Lower leg skin (tissue), 4 donors: ENCODE measurements at regions not wholly inside any gene's neighbourhood (a gene's known extent, or its start where the extent isn't known, plus 50 kb on each side); places are given as distances from the start of the nearest gene placed in this dataset.

Experiments used
- DNase-seq, 2 donors: peaks; one replicate each; pipeline ENCODE4 v3.0.0-alpha.2; 2019; ENCODE audit warnings: low spot score in 2 of 2
- H3K4me3 ChIP-seq: fragments of 200-600 bp; sonication (generic); 2 replicates; pipeline ENCODE4 v1.5.1; 2017; ENCODE audit warnings: mild to moderate bottlenecking, low read depth; ENCODE audit not compliant: poor library complexity, severe bottlenecking
- CTCF ChIP-seq, 3 donors: fragments of 450-650 bp; IDR thresholded peaks; one replicate each; pipeline ENCODE4 v1.5.1; 2016; ENCODE audit warnings: antibody characterized with exemption in 3 of 3, mild to moderate bottlenecking in 3 of 3, moderate library complexity in 2 of 3
- POLR2A ChIP-seq, 2 donors: fragments of 450-650 bp; IDR thresholded peaks; one replicate each; pipeline ENCODE4 v1.6.1; 2016 to 2017; ENCODE audit warnings: antibody characterized with exemption in 2 of 2, mild to moderate bottlenecking in 1 of 2, moderate library complexity in 1 of 2
- WGBS, 2 donors: methylation state at CpG; one replicate each; pipeline ENCODE4 v1.1.5; 2018; 5-methylcytosine and 5-hydroxymethylcytosine counted together
- intact Hi-C: fragments of 100-400 bp; cut with DNase I; formaldehyde crosslinking; loops from one replicate; pipeline ENCODE4 v1.15.0; 2023; ENCODE audit warnings: low total_unique reads

GRCh38 chr12:126537961-126538530 lies 1472.8 kb downstream of the AACS start:
- WGBS, 2 donors, result 62 to 73% methylated on average over 3 of the region's 3 CpGs
- intact Hi-C loops, result no loop called here
- no peak overlapping the region for H3K4me3 ChIP-seq
- TF ChIP-seq CTCF (IDR thresholded peaks at IDR 0.05), result no peak
- no peak for TF ChIP-seq POLR2A (IDR thresholded peaks at IDR 0.05)
- DNase-seq, result no peak

GRCh38 chr12:126538888-126539287 lies 1473.7 kb downstream of the AACS start:
- TF ChIP-seq POLR2A (IDR thresholded peaks at IDR 0.05), result no peak
- no peak for TF ChIP-seq CTCF (IDR thresholded peaks at IDR 0.05)
- H3K4me3 ChIP-seq, result no peak overlapping the region
- WGBS, 2 donors, result 70 to 81% methylated on average over 2 of the region's 2 CpGs
- DNase-seq, result no peak
- intact Hi-C loops, result no loop called here

- intact Hi-C loops, result no loop called here
- WGBS, 2 donors, result 60 to 62% methylated on average over 4 of the region's 4 CpGs
- TF ChIP-seq CTCF (IDR thresholded peaks at IDR 0.05), result no peak
- TF ChIP-seq POLR2A (IDR thresholded peaks at IDR 0.05), result no peak
- no peak for DNase-seq
- no peak overlapping the region for H3K4me3 ChIP-seq
These were observed 1480.2 kb downstream of the AACS start for GRCh38 chr12:126545411-126545810.

- intact Hi-C loops, result no loop called here
- TF ChIP-seq POLR2A (IDR thresholded peaks at IDR 0.05) (no peak), CTCF (IDR thresholded peaks at IDR 0.05) (no peak)
- 50 to 55% methylated on average over 10 of the region's 10 CpGs for WGBS, 2 donors
- DNase-seq, result no peak
- H3K4me3 ChIP-seq, result no peak overlapping the region
These were observed 1482.7 kb downstream of the AACS start for GRCh38 chr12:126547905-126548304.

GRCh38 chr12:126551869-126552268 lies 1486.6 kb downstream of the AACS start:
- intact Hi-C loops, result no loop called here
- 49 to 61% methylated on average over 4 of the region's 4 CpGs for WGBS, 2 donors
- H3K4me3 ChIP-seq, result no peak overlapping the region
- DNase-seq, result no peak
- TF ChIP-seq CTCF (IDR thresholded peaks at IDR 0.05) (no peak), POLR2A (IDR thresholded peaks at IDR 0.05) (no peak)

GRCh38 chr12:126554625-126555024 lies 1489.4 kb downstream of the AACS start:
- no peak for DNase-seq
- 69 to 73% methylated on average over 7 of the region's 7 CpGs for WGBS, 2 donors
- TF ChIP-seq CTCF (IDR thresholded peaks at IDR 0.05), result no peak
- no peak for TF ChIP-seq POLR2A (IDR thresholded peaks at IDR 0.05)
- no peak overlapping the region for H3K4me3 ChIP-seq
- intact Hi-C loops, result no loop called here
